NCI-H1105 (cell line): ENCODE measurements at regions not wholly inside any gene's neighbourhood (a gene's known extent, or its start where the extent isn't known, plus 50 kb on each side); places are given as distances from the start of the nearest gene placed in this dataset.
"Not testable (repeated sequence)": the region's sequence is repeated elsewhere in the genome, so short reads cannot be mapped to it uniquely, and the experiment has no call there.

ENCODE experiments used
- DNase-seq: peaks from one replicate; lab custom pipeline; 2025; lab: John Stamatoyannopoulos, UW

DNA sequence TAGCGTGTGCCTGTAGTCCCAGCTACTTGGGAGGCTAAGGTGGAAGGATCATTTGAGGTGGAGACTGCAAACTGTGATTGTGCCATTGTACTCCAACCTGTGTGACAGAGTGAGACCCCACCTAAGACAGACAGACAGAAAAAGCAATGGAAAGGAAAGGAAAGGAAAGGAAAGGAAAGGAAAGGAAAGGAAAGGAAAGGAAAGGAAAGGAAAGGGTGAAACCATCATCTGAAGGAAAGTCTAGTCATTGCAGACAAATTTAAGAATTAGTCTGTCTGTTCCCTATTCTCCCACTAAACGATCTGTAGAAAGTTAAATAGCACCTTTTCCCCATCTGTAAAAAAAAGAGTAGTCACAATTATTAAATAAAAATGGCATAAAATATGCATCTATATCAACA is 91.1 kb upstream of the SKAP2 start:
- no peak for DNase-seq

DNA sequence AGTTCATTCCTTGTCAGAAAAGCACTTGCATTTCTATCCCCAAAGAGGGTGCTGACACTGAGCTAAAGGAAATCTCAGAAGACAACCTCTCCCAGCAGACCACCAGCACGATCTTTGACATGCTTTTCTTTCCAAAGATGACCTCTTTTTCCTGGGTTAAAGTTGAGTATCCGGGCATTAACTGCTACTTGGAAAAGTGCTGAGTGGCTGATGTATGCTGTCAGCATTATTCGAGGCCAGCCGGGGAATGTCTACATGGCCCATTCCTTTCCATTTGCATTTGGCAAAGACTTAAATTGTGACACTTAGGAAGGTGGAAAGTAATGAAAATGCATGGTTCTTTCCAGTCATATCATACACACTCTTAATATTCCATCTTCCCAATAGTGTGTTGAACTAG is 90.6 kb upstream of the SKAP2 start:
- DNase-seq, result no peak

DNA sequence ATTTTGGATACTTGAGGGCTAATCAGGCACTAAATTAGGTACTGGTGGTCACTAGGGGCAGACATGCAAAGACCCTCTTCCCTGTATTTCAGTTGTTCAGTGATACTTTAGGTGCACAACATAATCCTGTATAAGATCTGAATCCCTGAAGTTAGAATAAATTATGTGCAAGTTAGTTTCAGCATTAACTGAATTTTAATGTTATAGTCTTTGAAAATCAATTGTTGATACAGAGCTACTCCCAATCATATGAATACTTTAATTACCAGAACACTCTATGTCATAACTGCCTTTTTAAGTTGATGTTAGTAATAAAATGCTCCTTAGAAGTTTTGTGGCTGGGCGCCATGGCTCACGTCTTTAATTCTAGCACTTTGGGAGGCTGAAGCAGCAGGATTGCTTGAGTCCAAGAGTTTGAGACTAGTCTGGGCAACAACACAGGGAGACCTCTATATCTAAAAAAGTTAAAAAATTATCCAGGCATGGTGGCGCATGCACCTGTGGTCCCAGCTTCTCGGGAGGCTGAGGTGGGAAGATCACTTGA is 87.1 kb upstream of the SKAP2 start:
- DNase-seq, result no peak

DNA sequence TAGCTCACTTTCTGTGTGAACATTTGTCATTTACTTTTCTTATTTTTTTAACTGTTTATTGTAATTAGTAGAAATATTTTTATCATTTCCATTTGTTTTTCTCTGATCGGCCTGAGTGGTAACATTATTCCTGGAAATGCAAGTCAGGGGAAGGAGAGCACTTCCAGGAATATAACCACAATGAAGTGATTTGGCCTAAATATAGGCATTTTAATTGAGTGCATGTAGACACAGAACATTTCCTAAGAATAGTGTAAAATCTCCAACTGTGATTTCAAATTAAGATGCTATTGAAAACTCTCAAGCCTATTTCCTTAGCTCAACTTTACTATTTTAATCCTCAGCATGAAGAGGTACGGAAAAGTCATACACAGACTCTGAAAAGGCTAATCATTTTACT is 86.5 kb upstream of the SKAP2 start:
- no peak for DNase-seq

DNA sequence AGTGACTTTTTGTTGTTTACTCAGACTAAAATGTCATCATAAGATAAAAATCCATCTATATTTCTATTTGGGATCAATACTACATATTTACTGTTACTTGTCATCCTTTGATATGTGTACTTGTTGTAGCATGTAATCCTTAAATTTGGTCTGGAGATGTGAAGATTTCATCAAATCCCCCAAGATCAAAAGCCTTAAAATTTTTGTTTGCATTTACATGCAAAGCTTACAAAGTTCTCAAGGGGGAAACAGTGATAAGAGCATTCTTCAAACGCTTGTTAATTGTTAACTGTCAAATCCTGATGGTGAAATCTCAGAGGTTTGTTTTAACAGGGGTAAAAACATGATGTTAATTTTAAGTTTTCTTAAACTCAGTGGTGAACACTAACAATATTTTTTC is 84.9 kb upstream of the SKAP2 start:
- DNase-seq, result no peak

DNA sequence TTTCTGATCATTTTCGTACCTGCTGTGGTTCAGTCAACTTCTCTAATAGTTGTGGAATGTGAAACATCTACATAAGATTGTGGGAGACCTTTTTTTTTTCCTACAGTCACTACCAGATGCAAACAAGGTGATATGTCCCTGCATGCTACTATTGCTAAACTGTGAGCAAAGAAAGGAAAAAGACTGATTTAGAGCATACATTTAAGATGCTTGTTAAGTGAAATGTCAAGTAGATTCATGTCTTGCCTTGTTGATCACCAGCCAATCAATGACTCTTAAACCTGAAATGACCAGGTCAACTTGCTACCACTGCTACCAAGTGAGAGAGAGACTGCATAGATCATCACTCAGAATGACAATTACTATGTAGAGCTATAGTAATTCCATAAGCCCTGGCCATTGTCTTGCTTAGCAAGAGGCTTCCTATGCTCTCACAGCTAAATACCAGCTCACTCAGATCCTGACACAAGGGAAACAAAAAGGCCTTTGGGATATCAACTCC is 84.3 kb upstream of the SKAP2 start:
- no peak for DNase-seq

DNA sequence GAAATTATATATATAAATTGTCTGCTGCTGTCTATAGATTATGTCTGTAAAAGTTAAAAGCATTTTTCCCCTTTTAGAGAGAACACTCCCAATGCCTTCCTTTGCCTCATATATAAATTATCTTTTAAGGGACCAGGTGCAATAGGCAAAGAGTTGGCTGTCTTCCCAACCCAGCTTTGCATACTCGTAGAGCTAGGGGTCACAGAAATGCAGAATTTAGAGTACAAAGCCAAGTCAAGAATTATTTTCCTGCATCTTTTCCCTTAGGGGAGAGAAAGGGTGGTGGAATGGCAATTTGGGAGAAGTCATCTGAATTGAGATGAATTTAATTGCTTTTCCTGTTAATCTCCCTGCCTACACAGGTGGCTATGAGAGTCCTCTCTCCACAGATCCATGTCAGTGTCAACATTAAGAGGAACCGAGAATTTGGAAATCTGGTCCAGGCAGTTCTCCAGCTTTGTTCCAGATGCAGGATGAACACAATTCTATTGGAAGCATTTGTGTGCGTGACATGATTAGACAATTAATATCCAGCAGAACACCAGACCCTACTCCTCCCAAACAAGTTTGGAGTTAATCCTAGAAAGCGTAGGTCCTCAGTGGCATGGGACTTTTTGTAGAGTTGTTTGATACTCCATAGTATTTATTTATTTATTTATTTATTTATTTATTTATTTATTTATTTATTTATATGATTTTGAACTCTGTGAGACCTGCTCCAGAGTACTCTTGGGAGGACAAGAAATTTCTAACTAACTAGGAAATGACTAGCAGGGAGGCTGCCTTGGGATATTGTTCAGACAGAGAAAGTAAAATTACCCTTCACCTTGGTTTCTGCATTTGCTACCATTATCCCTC is 80.3 kb upstream of the SKAP2 start:
- DNase-seq, result peak; percentile 58

DNA sequence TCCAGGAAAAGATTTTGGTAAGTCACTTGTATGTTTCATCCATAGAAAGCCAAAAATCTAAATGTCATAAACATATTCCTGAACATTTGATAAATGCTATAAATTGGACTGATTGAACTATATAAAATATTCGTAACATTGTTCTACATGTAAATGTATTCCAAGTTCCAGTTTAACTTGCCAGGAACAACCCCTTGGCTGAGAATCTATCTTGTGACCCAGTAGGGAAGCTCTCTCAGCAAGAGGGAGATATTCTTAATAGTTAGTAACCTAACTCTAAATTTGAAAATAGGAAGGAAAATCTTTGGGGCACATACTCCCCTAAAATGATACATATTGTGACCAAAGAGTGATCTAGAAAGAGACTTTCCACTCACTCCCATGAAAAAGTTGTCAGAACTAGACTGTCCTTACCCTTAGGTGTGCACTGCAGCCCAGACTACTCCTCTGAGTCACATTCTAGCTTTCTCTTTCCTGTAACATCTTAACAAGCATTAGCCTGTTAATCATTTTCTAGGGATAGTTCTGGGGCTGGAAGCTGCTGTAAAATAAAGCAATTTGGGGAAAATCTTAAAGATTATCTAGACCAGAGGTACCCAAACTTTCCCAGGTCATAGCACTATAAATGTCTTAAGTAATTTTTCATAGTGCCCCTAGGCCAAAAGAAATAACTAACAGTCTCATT is 73.7 kb upstream of the SKAP2 start:
- no peak for DNase-seq

DNA sequence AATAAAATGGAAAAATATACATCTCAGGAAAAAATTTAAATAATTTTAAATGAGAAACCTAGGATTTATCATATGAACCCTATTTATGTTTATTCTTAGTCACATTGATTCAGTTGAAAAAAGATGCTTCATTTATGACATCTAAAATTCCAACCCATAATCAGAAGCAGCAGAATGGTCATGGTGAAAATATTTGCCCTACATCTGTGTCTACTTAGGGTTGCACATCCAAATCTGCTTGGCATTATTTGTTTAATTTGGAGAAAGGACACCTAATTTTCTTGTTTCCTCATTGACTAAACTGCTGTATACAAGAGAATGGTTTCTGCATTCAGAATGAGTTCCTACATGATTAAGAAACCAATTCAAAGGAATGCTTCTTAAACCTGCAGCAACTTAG is 72.9 kb upstream of the SKAP2 start:
- no peak for DNase-seq

DNA sequence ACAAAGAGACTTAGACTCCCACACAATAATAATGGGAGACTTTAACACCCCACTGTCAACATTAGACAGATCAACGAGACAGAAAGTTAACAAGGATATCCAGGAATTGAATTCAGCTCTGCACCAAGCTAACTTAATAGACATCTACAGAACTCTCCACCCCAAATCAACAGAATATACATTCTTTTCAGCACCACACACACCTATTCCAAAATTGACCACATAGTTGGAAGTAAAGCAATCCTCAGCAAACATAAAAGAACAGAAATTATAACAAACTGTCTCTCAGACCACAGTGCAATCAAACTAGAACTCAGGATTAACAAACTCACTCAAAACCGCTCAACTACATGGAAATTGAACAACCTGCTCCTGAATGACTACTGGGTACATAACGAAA is 68.2 kb upstream of the SKAP2 start:
- DNase-seq, result not testable (repeated sequence)

DNA sequence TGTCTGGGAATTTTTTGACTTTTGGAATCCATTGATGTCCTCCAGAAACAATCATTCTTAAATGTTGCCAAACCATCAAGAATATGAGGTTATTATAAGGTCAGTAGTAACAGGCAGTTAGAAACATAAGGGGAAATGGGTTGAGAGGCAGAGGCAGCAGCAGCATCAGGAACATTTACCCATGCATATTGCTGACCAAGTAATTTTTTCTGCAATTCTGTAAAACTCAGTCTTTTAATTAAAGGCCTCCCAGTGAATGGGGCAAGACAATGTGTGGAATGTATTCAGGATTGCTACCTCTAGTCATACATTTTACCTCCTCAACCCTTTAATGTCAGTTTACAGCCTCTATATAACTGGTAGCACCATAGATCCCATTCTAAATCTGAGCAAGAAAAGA is 66.5 kb upstream of the SKAP2 start:
- DNase-seq, result no peak

DNA sequence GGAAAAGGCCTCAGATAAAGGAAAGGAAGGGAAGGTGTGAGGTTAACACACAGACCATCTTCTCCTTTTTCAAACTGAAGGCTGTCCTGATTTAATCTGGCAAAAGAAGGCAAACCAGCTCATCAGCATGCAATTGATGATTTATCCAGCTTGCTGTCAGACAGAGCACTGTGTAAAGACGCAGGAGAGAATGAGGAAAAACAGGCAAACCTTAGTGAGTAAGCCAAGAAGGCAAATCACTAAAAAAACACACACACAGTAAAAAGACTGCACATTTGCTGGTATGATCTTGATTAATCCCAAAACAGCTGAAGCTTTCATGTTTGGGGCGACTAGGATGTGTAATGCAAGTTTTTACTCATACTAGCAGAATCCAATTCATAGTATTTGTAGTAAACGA is 65.8 kb upstream of the SKAP2 start:
- no peak for DNase-seq

DNA sequence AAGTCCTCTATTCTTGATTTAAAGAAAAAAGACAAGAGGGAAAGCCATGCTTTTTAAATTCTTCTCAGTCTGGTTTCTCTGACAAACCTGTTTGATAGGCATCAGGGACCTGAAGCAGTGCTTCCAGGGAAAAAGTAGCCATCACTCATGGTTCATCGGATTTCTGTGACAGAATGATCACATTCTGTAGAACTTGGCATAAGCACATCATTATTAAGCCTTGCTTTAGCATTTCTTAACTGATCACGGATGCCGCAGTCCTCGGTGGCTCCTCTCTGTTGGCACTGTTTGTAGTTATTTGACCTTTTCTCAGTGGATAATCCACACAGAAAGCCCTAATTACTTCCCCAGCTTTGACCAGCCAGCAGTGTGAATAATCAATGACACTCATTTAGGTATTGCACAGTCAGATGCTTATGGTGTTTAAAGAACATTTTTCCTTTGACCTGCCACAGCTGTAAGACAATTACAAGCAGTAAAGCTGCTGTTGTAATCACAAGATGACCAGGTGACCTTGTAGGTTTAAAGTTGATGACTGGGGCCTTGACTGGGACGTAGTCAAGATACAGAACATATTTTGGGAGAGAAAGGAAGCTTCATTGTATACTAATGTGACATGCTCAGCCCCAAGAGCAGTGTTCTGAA is 64.4 kb upstream of the SKAP2 start:
- DNase-seq, result no peak

DNA sequence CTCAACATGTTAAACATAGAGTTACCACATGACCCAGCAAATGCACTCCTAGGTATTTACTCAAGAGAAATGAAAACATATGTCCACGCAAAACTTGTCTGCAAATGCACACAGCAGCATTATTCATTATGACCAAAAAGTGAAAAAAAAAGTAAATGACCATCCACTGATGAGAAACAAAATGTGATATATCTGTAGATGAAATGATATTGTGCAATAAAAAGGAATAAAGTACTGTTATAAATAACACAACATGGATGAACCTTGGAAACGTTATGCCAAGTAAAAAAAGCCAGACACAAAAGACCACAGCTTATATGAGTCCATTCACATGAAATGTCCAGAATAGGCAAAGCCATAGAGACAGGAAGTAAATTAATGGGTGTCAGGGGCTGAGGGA is 61.4 kb upstream of the SKAP2 start:
- DNase-seq, result no peak

DNA sequence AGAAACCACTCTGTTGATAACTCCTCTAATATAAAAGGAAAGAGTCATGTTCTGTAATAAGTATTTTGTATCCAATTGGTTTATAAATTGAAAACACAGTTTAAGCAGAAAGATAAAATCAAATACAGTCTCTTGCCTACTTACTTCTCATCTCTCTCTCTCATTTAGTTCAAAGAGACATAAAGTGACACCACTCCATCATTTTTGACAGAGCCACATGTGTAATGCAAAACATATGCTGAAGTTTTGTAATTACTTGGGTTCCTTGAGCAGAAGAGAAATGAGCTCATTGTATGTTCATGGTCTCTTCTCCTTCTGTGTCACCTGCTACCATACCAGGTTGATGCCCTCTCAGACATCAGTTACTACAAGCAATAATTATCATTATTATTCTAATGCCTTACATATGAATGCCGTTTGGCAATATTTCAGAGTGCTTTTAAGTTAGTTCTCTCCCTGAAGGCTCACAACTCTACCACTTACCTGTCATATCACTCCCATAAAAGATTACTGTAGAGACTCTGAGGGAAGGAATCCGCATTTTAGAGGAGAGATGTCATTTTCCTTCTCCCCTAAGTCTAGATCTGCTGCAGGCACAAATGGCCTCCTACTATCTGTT is 59.9 kb upstream of the SKAP2 start:
- no peak for DNase-seq

DNA sequence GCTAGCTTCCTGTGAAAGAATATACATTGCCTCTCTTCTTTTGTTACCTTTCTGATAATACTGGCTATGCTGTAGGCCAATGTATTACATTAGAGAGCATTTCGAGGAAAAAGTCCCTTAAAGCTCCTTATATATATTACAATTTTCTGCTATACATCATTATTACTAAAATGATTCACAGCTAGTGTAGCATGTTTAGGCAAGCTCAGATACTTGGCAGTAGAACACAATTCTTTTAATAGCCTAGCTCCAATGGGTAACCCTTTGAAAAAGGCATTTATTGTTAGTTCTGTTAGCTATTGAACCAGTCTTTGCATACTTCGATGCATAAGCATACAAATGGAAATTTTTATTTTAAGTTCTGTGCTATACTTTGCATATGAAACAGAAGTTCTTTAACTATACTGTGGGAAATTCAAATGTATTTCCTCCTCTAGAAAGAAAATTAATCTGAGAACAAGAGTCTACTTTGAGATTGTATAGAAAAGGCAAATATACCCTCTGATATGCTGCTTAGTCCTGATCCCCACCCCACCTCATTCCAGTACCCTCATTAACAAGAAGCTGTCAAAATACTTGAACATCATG is 55.6 kb upstream of the SKAP2 start:
- no peak for DNase-seq

DNA sequence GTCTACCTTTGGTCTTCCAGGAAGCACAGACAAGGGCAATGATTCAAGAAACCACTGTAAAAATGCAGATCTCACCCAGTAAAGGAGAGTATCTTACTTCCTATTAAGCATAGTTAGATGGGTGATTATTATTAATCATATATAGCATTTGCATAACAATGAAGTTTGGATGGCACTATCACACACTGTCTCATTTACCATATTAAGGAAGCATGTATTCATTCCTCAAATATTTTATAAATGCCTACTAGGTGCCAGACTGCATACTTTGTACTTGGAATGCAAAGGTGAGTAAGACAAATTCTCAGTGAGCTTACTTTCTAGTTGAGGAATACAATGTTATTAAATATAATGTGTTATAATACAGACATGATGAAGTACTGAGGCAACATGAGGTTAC is 53.9 kb upstream of the SKAP2 start:
- no peak for DNase-seq

DNA sequence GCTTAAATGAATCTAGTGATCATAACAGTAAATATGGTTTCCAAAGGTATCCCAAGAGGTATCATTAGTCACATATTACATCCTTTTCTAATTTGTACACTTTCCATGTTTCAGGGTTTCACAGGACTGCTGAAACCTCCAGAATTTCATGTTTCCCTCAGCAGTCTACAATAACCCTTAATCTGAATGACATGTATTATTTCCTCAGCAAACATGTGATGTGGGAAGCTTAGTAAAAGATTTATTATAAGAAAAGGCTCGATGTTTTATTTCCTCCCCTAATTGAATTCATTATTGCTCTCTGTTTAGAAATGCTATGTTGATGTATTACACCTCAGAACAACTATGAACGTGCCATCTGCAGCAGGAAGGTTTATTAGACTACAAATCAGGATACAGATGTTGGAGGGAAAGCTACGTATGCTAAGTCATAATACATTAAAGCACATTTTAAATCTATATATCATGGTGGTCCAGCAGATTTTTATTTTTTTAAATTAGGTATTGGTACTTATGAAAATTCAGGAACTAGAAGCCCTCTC is 52.5 kb upstream of the SKAP2 start:
- no peak for DNase-seq

DNA sequence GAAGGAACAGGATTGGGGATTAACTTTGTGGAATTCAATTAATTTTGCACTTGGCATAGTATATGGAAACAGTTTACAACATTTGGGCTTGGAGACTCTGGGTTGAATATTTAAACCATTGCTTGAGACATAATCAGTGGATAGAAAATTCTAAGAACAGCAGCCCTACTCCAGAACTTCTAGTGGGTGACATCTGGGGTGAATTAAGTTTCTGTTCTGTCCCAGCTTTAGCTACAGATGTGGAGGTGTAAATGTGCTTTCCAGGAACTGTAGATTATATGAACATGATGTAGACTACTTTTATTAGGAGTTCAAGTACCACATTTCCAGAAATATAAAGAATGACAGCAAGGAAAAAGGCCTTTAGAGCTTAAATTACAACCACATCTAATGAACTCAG is 51.9 kb upstream of the SKAP2 start:
- no peak for DNase-seq
